GM12865 (cell line): ENCODE measurements at regions not wholly inside any gene's neighbourhood (a gene's known extent, or its start where the extent isn't known, plus 50 kb on each side); places are given as distances from the start of the nearest gene placed in this dataset.

ENCODE experiments used
- DNase-seq: peaks from one replicate; pipeline ENCODE4 v3.0.0; 2010; ENCODE audit warnings: low read depth
- H3K4me3 ChIP-seq: 2 replicates; pipeline ENCODE4 v1.5.1; 2011; ENCODE audit warnings: mild to moderate bottlenecking, low read depth, low read length, control low read depth
- CTCF ChIP-seq: IDR thresholded peaks from 2 replicates; pipeline ENCODE4 v1.5.1; 2011; ENCODE audit warnings: low read length, control low read depth, low read depth, inconsistent platforms; ENCODE audit not compliant: insufficient read depth; ENCODE audit errors: missing control alignments

- DNase-seq: no peak
- no peak overlapping the region for H3K4me3 ChIP-seq
- no peak for TF ChIP-seq CTCF
These were observed 575.7 kb upstream of the ACO1 start for GRCh38 chr9:31808766-31809165.

GRCh38 chr9:31820426-31820825 is 564.0 kb upstream of the ACO1 start:
- no peak overlapping the region for H3K4me3 ChIP-seq
- no peak for DNase-seq
- TF ChIP-seq CTCF: no peak

GRCh38 chr9:31821583-31821982 is 562.9 kb upstream of the ACO1 start:
- TF ChIP-seq CTCF: no peak
- no peak overlapping the region for H3K4me3 ChIP-seq
- DNase-seq: no peak

GRCh38 chr9:31823365-31823764 is 561.1 kb upstream of the ACO1 start:
- no peak for TF ChIP-seq CTCF

GRCh38 chr9:31824860-31825259 is 559.6 kb upstream of the ACO1 start:
- TF ChIP-seq CTCF: no peak
- H3K4me3 ChIP-seq: no peak overlapping the region
- no peak for DNase-seq

More at GRCh38 chr9:31823365-31823764, 561.1 kb upstream of the ACO1 start:
- no peak for DNase-seq
- H3K4me3 ChIP-seq: no peak overlapping the region

- no peak for TF ChIP-seq CTCF
- no peak for DNase-seq
- H3K4me3 ChIP-seq: no peak overlapping the region
These were observed 547.2 kb upstream of the ACO1 start for GRCh38 chr9:31837211-31837610.

- no peak for TF ChIP-seq CTCF
- no peak overlapping the region for H3K4me3 ChIP-seq
- no peak for DNase-seq
These were observed 545.2 kb upstream of the ACO1 start for GRCh38 chr9:31839273-31839672.
